Astrocyte of the spinal cord (primary cell): ENCODE measurements at regions not wholly inside any gene's neighbourhood (a gene's known extent, or its start where the extent isn't known, plus 50 kb on each side); places are given as distances from the start of the nearest gene placed in this dataset.

Experiments
- DNase-seq: peaks from one replicate; pipeline ENCODE4 v3.0.0; 2011; ENCODE audit warnings: low read depth, low spot score
- H3K4me3 ChIP-seq: 2 replicates; pipeline ENCODE4 v1.5.1; 2011; ENCODE audit warnings: low read depth, mild to moderate bottlenecking, low read length, moderate library complexity
- CTCF ChIP-seq: IDR thresholded peaks from 2 replicates; pipeline ENCODE4 v1.5.1; 2012; ENCODE audit warnings: low read depth, mild to moderate bottlenecking, low read length, inconsistent platforms
- in situ Hi-C: cut with HindIII; loops from 2 replicates; pipeline ENCODE4 v1.10.0; 2017; ENCODE audit warnings: low sequenced_read_pairs

GRCh38 chrX:35040871-35041270 lies 98.3 kb downstream of the FAM47B start:
- TF ChIP-seq CTCF, result no peak
- peak; percentile 3 for DNase-seq
- in situ Hi-C loops, result no loop called here
- H3K4me3 ChIP-seq, result no peak overlapping the region

DNA sequence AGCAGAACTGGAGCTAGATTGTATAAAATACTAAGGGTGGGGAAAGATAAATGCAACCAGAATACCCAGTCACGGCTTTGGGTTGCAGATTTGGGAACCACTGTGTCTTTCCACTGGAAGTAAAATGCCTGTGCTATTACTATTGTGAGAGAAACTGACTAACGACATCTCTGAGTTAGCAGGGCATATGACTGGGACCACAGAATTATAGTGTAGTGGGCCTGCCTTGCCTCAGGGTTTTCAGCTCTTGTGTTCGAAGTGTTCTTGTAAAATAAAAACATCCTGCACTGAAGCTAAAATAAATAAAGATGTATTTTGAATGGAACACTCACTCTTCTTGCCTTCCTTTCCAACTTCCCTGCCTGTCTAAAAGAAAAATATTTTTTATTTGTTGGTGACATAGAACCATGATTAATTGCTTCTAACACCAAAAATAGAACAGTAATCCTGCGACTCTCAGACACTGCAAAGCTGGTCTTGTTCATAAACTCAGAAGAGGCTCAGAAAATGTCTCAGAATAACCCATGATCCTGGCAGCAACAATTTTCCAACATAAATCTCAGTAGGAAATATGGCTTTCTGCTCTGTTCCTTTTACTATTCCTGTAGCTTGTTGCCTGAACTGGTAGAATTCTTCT lies 104.2 kb downstream of the FAM47B start:
- DNase-seq, result no peak
- in situ Hi-C loops, result no loop called here
- no peak overlapping the region for H3K4me3 ChIP-seq
- no peak for TF ChIP-seq CTCF

DNA sequence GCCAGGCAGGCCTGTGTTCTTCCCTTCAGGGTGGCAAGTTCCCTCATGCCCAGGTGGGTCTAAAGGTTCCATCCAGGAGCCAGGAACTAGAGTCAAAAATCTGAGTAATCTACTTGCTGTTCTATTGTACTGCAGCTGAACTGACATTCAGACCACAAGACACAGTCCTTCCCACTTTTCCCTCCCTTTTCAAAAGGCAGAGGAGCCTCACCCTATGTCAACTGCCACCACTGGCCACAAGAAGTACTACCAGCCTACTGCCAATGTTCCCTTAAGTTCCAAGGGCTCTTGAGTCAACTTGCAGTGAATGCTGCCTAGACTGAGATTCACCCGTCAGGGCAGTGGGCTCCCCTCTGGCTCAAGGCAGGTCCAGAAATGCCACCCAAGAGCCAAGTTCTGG lies 133.5 kb downstream of the FAM47B start:
- no peak overlapping the region for H3K4me3 ChIP-seq
- no peak for TF ChIP-seq CTCF
- DNase-seq, result no peak
- in situ Hi-C loops, result no loop called here

GRCh38 chrX:35090801-35091200 lies 148.2 kb downstream of the FAM47B start:
- no peak for DNase-seq
- TF ChIP-seq CTCF, result no peak
- H3K4me3 ChIP-seq, result no peak overlapping the region
- in situ Hi-C loops, result no loop called here

DNA sequence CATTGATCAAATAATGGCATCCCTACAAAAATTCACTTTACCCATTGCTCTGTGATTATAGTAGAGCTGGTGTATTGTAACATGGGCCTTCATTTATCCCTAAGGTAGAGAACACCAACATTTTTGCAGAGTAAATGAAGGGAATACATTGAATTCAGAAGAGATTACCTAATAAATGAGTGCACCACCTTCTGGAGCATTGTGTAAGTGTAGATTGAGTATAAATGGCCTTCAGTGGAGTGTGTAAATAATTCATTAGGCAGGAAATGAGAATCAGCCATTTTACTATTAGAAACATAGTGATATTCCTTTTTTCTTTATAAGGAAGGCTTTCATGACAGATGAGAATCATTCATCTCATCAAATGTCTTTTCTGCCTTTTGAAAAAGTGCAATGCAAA lies 155.8 kb downstream of the FAM47B start:
- DNase-seq, result no peak
- no peak for TF ChIP-seq CTCF
- no peak overlapping the region for H3K4me3 ChIP-seq
- in situ Hi-C loops, result no loop called here

DNA sequence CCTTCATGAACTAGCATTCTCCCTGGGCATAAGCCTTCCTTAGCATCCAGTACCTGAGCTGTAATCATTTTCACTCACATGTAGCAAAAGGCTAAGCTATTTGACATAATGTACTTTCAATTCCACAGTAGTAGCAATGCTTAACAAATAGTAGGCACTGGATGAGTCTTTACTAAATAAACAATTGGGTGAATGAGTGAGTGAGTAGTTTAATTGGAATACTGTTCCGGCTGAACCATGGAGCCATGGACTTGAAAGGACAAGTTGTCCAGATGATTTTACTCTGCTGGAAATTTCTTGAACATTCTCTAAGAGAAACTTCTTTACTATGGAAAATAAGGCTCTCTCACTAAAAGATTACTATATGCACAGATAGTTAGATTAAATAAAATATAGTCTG lies 159.3 kb downstream of the FAM47B start:
- H3K4me3 ChIP-seq, result no peak overlapping the region
- TF ChIP-seq CTCF, result no peak
- in situ Hi-C loops, result no loop called here
- DNase-seq, result no peak

DNA sequence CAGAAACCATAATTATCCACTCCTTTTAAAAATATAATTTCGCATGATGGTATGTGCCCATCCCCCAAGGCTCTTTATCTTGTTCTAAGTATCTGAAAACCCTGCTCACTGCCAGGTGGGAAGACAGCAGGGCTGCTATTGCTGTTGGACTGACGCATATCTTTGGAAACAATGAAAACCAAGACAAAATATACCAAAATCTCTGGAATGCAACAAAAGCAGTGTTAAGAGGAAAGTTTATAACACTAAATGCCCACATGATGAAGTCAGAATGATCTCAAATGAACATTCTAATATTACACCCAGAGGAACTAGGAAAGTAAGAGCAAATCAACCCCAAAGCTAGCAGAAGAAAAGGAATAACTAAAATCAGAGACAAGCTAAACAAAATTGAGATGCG lies 162.0 kb downstream of the FAM47B start:
- no peak overlapping the region for H3K4me3 ChIP-seq
- peak; percentile 8 for DNase-seq
- TF ChIP-seq CTCF, result no peak
- in situ Hi-C loops, result no loop called here
